Right lobe of liver (tissue), 6 donors: ENCODE measurements at regions not wholly inside any gene's neighbourhood (a gene's known extent, or its start where the extent isn't known, plus 50 kb on each side); places are given as distances from the start of the nearest gene placed in this dataset.
"Not testable (repeated sequence)": the region's sequence is repeated elsewhere in the genome, so short reads cannot be mapped to it uniquely, and the experiment has no call there.

Experiments
- ATAC-seq, 4 donors: fragments of 200-7000 bp; cut with Tn5 transposase; one replicate each; pipeline ENCODE4 v1.9.1; 2020; ENCODE audit warnings: mild to moderate bottlenecking in 4 of 4, moderate library complexity in 4 of 4
- DNase-seq, 3 donors: peaks; one replicate each; pipeline ENCODE4 v3.0.0-alpha.2; 2020
- H3K27ac ChIP-seq, 3 donors: fragments of 200-600 bp; one replicate each; pipeline ENCODE4 v1.8.0; 2022
- H3K27me3 ChIP-seq, 2 donors: fragments of 200-600 bp; one replicate each; pipeline ENCODE4 v1.8.0; 2022
- H3K36me3 ChIP-seq, 4 donors: fragments of 200-600 bp; sonication (generic) in 1 of 4; one replicate each; pipeline versions ENCODE4 v1.5.1 to v1.8.0; 2017 to 2022; ENCODE audit warnings: control low read depth in 1 of 4
- H3K4me1 ChIP-seq, 4 donors: fragments of 200-600 bp; sonication (generic) in 1 of 4; one replicate each; pipeline versions ENCODE4 v1.5.1 to v1.8.0; 2017 to 2022; ENCODE audit warnings: control low read depth in 1 of 4
- H3K4me3 ChIP-seq, 3 donors: fragments of 200-600 bp; one replicate each; pipeline ENCODE4 v1.8.0; 2022
- H3K9me3 ChIP-seq, 4 donors: fragments of 200-600 bp; sonication (generic) in 1 of 4; one replicate each; pipeline versions ENCODE4 v1.5.1 to v1.8.0; 2017 to 2022; ENCODE audit warnings: control low read depth in 1 of 4
- CTCF ChIP-seq, 4 donors: fragments of 200-600 bp in 3 of 4; fragments of 450-650 bp in 1 of 4; IDR thresholded peaks; one replicate each; pipeline versions ENCODE4 v1.5.1 to v1.8.0; 2016 to 2022; ENCODE audit warnings: antibody characterized with exemption in 4 of 4, mild to moderate bottlenecking in 2 of 4
- POLR2A ChIP-seq: fragments of 450-650 bp; IDR thresholded peaks from one replicate; pipeline ENCODE4 v1.6.1; 2017; ENCODE audit warnings: antibody characterized with exemption, mild to moderate bottlenecking
- WGBS: methylation state at CpG from one replicate; pipeline ENCODE4 v1.1.6; 2018; ENCODE audit warnings: low coverage, low lambda C conversion rate; ENCODE audit not compliant: insufficient coverage; ENCODE audit errors: missing lambda C conversion rate; 5-methylcytosine and 5-hydroxymethylcytosine counted together
- intact Hi-C, 2 donors: fragments of 100-400 bp; cut with DNase I; formaldehyde crosslinking; loops; one replicate each; pipeline versions ENCODE4 v1.11.2 to v1.14.1; 2022
- donor health status: DM: no; HTN: yes; CAD: no.
- donor health status: DM: no; HTN: no; CAD: no.
- donor health status: DM: no; HTN: no; CAD: no.
- donor health status: DM: no; HTN: yes; CAD: no.
- donor health status: DM: no; HTN: yes; CAD: no.

DNA sequence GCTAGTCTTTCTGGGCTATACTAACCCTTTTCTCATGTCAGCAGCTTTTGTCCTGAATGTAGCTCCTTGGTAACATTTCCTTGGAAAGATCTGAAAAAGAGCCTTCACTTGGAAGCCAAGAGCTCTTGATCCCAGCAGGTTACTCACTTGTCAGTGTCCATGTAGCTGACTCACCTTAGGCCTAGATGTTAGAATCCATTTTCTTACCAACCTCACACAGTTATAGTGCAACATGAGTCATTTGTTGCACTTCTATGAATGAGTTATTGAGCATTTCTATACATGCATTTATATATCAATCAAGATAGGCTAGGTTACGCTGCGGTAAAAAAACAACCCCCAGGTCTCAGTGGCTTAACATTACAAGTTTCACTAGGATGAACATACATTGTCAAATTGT lies 106.8 kb upstream of the SLC7A14 start:
- Histone ChIP-seq H3K27ac (no peak overlapping the region), H3K9me3 (no peaks in the 10 kb centered on the region), H3K36me3 (no peaks in the 10 kb centered on the region), H3K27me3 (no peaks in the 10 kb centered on the region), H3K4me3 (no peak overlapping the region), H3K4me1 (no peaks in the 10 kb centered on the region)
- 83% methylated on average over 2 of the region's 2 CpGs for WGBS
- no peak for TF ChIP-seq CTCF (IDR thresholded peaks at IDR 0.05)
- TF ChIP-seq POLR2A: no peak
- ATAC-seq (no peak), DNase-seq (no peak)
- intact Hi-C loops: loop anchor here in 1 of 2 donors (5.0 kb wide), 1 partner anchor 275 kb away; the partner anchor contains the start of gene CLDN11

- ATAC-seq (peak in 2 of 4 donors; percentile 10 to 23), DNase-seq (no peak)
- H3K9me3 ChIP-seq: no peaks in the 10 kb centered on the region
- H3K4me3 ChIP-seq: no peak overlapping the region
- H3K27me3 ChIP-seq: no peaks in the 10 kb centered on the region
- H3K27ac ChIP-seq: no peak overlapping the region
- no peak for TF ChIP-seq CTCF (IDR thresholded peaks at IDR 0.05)
- no peak for TF ChIP-seq POLR2A
- intact Hi-C loops: loop anchor here in 1 of 2 donors (5.0 kb wide), 1 partner anchor 273 kb away; the partner anchor contains the start of gene CLDN11
- H3K4me1 ChIP-seq: no peaks in the 10 kb centered on the region
- no peaks in the 10 kb centered on the region for H3K36me3 ChIP-seq
- WGBS: 42% methylated on average over 3 of the region's 3 CpGs
Measured at GRCh38 chr3:170690661-170690981, 104.7 kb upstream of the SLC7A14 start.

- DNase-seq: peak; percentile 73 to 77 (median 74)
- H3K27ac ChIP-seq: no peak overlapping the region
Measured at GRCh38 chr3:170689893-170690660, 104.2 kb upstream of the SLC7A14 start.

GRCh38 chr3:170689296-170689829 lies 103.5 kb upstream of the SLC7A14 start:
- DNase-seq (no peak), ATAC-seq (no peak)
- Histone ChIP-seq H3K27me3 (no peaks in the 10 kb centered on the region), H3K36me3 (no peaks in the 10 kb centered on the region), H3K27ac (no peak overlapping the region), H3K4me1 (no peaks in the 10 kb centered on the region), H3K4me3 (no peak overlapping the region), H3K9me3 (no peaks in the 10 kb centered on the region)
- TF ChIP-seq POLR2A: no peak
- WGBS: 72% methylated on average over 4 of the region's 4 CpGs
- intact Hi-C loops: loop anchor here in 1 of 2 donors (10.0 kb wide), 1 partner anchor 115 kb away; no protein-coding TSS in a partner anchor

More at GRCh38 chr3:170689893-170690660, 104.2 kb upstream of the SLC7A14 start:
- Histone ChIP-seq H3K36me3 (no peaks in the 10 kb centered on the region), H3K4me3 (no peak overlapping the region), H3K27me3 (no peaks in the 10 kb centered on the region), H3K4me1 (no peaks in the 10 kb centered on the region), H3K9me3 (no peaks in the 10 kb centered on the region)
- intact Hi-C loops: loop anchor here in 1 of 2 donors (5.0 to 10.0 kb wide), 2 partner anchors 115 to 273 kb away; partner anchors contain the start of gene CLDN11
- peak; percentile 92 to 97 (median 96) for ATAC-seq
- WGBS: 43% methylated on average over 13 of the region's 13 CpGs
- TF ChIP-seq POLR2A (no peak), CTCF (IDR thresholded peaks at IDR 0.05) (peak; percentile 70 to 92 (median 82))

DNA sequence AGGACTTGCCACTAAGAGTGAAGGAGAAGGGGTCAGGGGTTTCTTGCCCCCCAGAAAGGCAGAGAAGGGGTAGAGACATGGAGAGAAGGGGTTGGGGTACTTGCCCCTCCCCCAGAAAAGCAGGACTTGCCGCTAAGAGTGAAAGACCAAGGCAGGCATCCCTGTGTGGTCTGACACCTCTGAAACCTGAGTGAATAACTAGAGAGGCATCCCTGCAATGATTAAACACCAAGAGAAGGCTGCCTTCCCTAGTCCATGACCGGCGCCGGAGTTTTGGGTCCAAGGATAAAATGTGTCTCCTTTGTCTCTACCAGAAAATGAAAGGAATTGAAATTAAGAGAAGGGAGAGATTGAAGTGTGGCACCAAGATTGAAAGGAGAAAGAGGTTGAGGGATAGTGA lies 102.3 kb upstream of the SLC7A14 start:
- not testable (repeated sequence) for H3K27ac ChIP-seq, H3K36me3 ChIP-seq, DNase-seq, H3K4me3 ChIP-seq, H3K27me3 ChIP-seq, H3K9me3 ChIP-seq, H3K4me1 ChIP-seq, ATAC-seq
- intact Hi-C loops: loop anchor here in 1 of 2 donors (10.0 kb wide), 1 partner anchor 113 kb away; no protein-coding TSS in a partner anchor
- 84% methylated on average over 4 of the region's 4 CpGs for WGBS
